K562 (cell line): ENCODE measurements at regions not wholly inside any gene's neighbourhood (a gene's known extent, or its start where the extent isn't known, plus 50 kb on each side); places are given as distances from the start of the nearest gene placed in this dataset.

ENCODE experiments used
- HDAC2 ChIP-seq: fragments of 450-650 bp; IDR thresholded peaks from 2 replicates; pipeline ENCODE4 v1.6.1; 2016; ENCODE audit warnings: mild to moderate bottlenecking
- MXI1 ChIP-seq: IDR thresholded peaks from 2 replicates; pipeline ENCODE4 v1.6.1; 2011; ENCODE audit warnings: low read depth, mild to moderate bottlenecking, improper control_type of control experiment, low read length
- SRF ChIP-seq, 2 experiments: fragments of 250-450, 450-650 bp in 1 of 2; sonication (Bioruptor Pico) in 1 of 2; sonication (generic) in 1 of 2; formaldehyde crosslinking; IDR thresholded peaks; 2 replicates each; pipeline versions ENCODE4 v1.5.0 to v1.5.1; 2020 to 2022; ENCODE audit warnings: mild to moderate bottlenecking in 1 of 2, missing genetic modification reagents in 1 of 2
- ZNF644 ChIP-seq: fragments of 200-800 bp; sonication (Bioruptor generic); IDR thresholded peaks from 2 replicates; pipeline ENCODE4 v1.6.1; 2016; ENCODE audit warnings: low read depth, missing genetic modification characterization, missing compliant biosample characterization

DNA sequence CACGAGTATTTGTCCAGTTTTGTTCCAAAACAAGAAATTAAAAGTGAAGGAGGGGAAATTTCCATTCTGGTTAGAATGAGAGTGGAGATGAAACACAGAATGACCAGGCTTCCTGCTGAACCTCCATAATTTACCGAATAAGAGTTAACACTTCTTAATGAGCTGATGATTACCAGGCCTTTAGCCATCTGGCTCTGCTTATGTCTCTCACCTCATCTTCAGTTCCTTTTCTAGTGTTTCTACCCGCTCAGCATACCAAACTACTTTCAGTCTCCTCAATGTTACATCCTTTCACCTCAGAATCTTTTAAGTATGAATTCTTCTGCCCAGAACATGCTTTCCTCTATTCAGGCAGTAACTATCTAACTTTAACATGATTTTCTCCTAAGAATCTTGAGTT is 209.0 kb upstream of the RSPO3 start:
- TF ChIP-seq MXI1 (no peak), SRF (CRISPR knock-in tag; IDR thresholded peaks at IDR 0.05) (no peak), HDAC2 (no peak), ZNF644 (tag) (no peak)
